Neutrophil (primary cell): ENCODE measurements at regions not wholly inside any gene's neighbourhood (a gene's known extent, or its start where the extent isn't known, plus 50 kb on each side); places are given as distances from the start of the nearest gene placed in this dataset.
"Not testable (repeated sequence)": the region's sequence is repeated elsewhere in the genome, so short reads cannot be mapped to it uniquely, and the experiment has no call there.

Experiments used
- H3K27ac ChIP-seq: fragments of 200-600 bp; sonication (generic); 2 replicates; pipeline ENCODE4 v1.5.1; 2016; ENCODE audit warnings: mild to moderate bottlenecking, moderate library complexity
- H3K27me3 ChIP-seq: fragments of 200-600 bp; sonication (generic); 2 replicates; pipeline ENCODE4 v1.6.0; 2016; ENCODE audit warnings: mild to moderate bottlenecking
- H3K36me3 ChIP-seq: fragments of 200-600 bp; sonication (generic); 2 replicates; pipeline ENCODE4 v1.5.1; 2017
- H3K4me1 ChIP-seq, 2 experiments: fragments of 200-600 bp in 1 of 2; sonication (generic) in 1 of 2; 1 replicate in 1 of 2; 2 replicates in 1 of 2; pipeline versions ENCODE4 v1.5.1 to v1.6.1; 2013 to 2016; ENCODE audit warnings: low read depth in 1 of 2, low read length in 1 of 2, mild to moderate bottlenecking in 1 of 2, moderate library complexity in 1 of 2; ENCODE audit not compliant: control insufficient read depth in 1 of 2, insufficient read depth in 1 of 2
- H3K4me3 ChIP-seq, 2 experiments: fragments of 200-600 bp in 1 of 2; sonication (generic) in 1 of 2; 1 replicate in 1 of 2; 2 replicates in 1 of 2; pipeline ENCODE4 v1.5.1; 2013 to 2016; ENCODE audit warnings: low read depth in 1 of 2, low read length in 1 of 2, mild to moderate bottlenecking in 1 of 2, moderate library complexity in 1 of 2
- H3K9me3 ChIP-seq: fragments of 200-600 bp; sonication (generic); 2 replicates; pipeline ENCODE4 v1.5.1; 2016
- CTCF ChIP-seq: fragments of 200-600 bp; sonication (generic); IDR thresholded peaks from 2 replicates; pipeline ENCODE4 v1.5.1; 2016; ENCODE audit warnings: antibody characterized with exemption

DNA sequence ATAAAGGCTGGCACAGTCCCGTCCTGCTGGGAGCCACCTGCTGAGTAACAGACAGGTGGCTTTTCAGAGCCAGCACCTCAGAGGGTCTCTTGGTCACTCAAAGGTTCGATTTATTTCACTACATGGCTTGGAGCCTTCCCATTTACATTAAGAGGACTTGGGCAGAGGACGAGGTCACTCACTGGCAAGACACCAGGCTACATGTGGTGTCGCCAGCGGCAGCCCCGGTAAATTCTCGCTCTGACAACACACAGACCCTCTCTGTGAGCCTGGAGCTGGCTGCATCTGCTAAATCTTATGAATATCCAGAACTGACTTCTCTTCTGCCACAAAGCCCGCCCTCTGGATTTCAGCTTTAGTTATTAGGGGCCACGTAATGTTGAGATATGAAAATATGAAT, 254.7 kb downstream of the VAPA start:
- H3K4me3 ChIP-seq: no peak overlapping the region
- H3K4me1 ChIP-seq: no peaks in the 10 kb centered on the region
- H3K27ac ChIP-seq: no peak overlapping the region
- no peaks in the 10 kb centered on the region for H3K27me3 ChIP-seq
- H3K36me3 ChIP-seq: no peaks in the 10 kb centered on the region
- no peaks in the 10 kb centered on the region for H3K9me3 ChIP-seq
- TF ChIP-seq CTCF: no peak

- Histone ChIP-seq H3K27me3 (no peaks in the 10 kb centered on the region), H3K36me3 (no peaks in the 10 kb centered on the region), H3K9me3 (no peaks in the 10 kb centered on the region), H3K4me3 (no peak overlapping the region), H3K27ac (no peak overlapping the region), H3K4me1 (no peaks in the 10 kb centered on the region)
- TF ChIP-seq CTCF: no peak
Measured at GRCh38 chr18:10169064-10169562, 255.3 kb downstream of the VAPA start.

GRCh38 chr18:10169814-10170213, 256.0 kb downstream of the VAPA start:
- Histone ChIP-seq H3K9me3 (no peaks in the 10 kb centered on the region), H3K27me3 (no peaks in the 10 kb centered on the region), H3K27ac (no peak overlapping the region), H3K36me3 (no peaks in the 10 kb centered on the region), H3K4me1 (no peaks in the 10 kb centered on the region), H3K4me3 (no peak overlapping the region)
- TF ChIP-seq CTCF: no peak

DNA sequence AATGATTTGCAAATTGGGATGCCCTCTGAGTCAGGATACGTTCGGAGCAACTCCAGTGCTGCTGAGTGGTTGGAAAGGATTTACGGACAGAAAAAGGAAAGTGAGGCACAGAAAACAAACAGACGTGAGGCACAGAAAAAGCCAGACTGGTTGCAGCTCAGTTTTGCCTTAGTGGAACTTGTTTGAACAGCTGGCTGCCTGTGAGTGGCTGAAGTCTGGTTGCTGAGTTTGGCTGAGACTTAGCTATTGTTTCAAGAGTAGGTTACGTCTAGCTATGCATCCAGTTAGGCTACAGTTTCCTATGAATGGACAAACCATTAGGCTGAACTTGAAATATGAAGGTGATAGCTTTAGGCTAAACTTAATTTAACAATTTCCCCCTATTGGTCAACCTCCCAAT, 256.6 kb downstream of the VAPA start:
- Histone ChIP-seq H3K36me3 (no peaks in the 10 kb centered on the region), H3K27ac (no peak overlapping the region), H3K27me3 (no peaks in the 10 kb centered on the region), H3K9me3 (no peaks in the 10 kb centered on the region), H3K4me1 (no peaks in the 10 kb centered on the region), H3K4me3 (no peak overlapping the region)
- no peak for TF ChIP-seq CTCF

- not testable (repeated sequence) for H3K4me3 ChIP-seq, H3K27ac ChIP-seq, H3K36me3 ChIP-seq, H3K9me3 ChIP-seq, H3K27me3 ChIP-seq, H3K4me1 ChIP-seq
Measured at GRCh38 chr18:10175333-10175732, 261.5 kb downstream of the VAPA start.

DNA sequence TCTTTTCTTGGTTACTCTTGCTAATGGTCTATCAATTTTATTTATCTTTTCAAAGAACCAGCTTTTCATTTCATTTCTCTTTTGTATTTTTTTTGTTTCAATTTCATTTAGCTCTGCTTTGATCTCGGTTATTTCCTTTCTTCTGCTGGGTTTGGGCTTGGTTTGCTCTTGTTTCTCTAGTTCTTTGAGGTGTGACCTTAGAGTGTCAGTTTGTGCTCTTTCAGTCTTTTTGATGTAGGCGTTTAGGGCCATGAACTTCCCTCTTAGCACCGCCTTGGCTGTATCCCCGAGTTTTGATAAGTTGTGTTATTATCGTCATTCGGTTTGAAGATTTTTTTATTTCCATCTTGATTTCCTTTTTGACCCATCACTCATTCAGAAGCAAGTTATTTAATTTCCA, 265.5 kb downstream of the VAPA start:
- not testable (repeated sequence) for H3K9me3 ChIP-seq, H3K27me3 ChIP-seq, H3K4me1 ChIP-seq, H3K4me3 ChIP-seq, H3K36me3 ChIP-seq, H3K27ac ChIP-seq

GRCh38 chr18:10182009-10182624, 268.3 kb downstream of the VAPA start:
- Histone ChIP-seq H3K27ac (no peak overlapping the region), H3K36me3 (no peaks in the 10 kb centered on the region), H3K4me3 (no peak overlapping the region), H3K27me3 (no peaks in the 10 kb centered on the region), H3K4me1 (no peaks in the 10 kb centered on the region), H3K9me3 (no peaks in the 10 kb centered on the region)
- no peak for TF ChIP-seq CTCF
